ENCODE measurements at regions not wholly inside any gene's neighbourhood (a gene's known extent, or its start where the extent isn't known, plus 50 kb on each side); places are given as distances from the start of the nearest gene placed in this dataset.

DNA sequence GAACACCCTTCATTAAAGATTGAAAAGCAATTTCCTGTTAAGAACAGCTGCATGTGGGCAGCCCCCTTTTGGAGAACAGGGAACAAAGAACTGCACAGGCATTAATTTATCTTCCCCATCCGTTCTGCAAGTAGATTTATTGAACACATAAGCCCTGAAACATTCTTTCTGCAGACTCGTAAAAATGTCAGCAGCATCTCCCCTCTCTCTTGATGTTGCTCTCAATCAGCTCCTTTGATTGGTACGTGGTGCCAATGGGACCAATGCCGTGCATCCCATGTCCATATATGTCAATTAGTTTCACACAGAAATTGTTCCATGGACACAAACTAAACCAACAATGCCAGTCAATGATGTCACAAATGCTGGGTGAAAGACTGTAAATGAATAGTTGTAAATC is 228.5 kb upstream of the RASGEF1B start:
- intact Hi-C loops (cut with micrococcal nuclease), result no loop called here
- Mint-ChIP-seq H3K27me3 (no peaks in the 10 kb centered on the region), H3K36me3 (ENCODE audit: low read depth) (no peaks in the 10 kb centered on the region), H3K27ac (no peak overlapping the region), H3K4me1 (peaks cover 2% of the 10 kb centered on the region), H3K4me3 (no peak overlapping the region), H3K9me3 (no peaks in the 10 kb centered on the region)
- CTCF ChIA-PET, result no interaction called here
- TF ChIP-seq CTCF (IDR thresholded peaks at IDR 0.05), result no peak
- POLR2A ChIA-PET, result interaction anchor here (1.0 kb wide), 1 partner anchor 230 kb away, joined by 3 read pairs; no protein-coding TSS in a partner anchor
- DNase-seq, result no peak
- ATAC-seq (ENCODE audit: low read depth), result no peak

DNA sequence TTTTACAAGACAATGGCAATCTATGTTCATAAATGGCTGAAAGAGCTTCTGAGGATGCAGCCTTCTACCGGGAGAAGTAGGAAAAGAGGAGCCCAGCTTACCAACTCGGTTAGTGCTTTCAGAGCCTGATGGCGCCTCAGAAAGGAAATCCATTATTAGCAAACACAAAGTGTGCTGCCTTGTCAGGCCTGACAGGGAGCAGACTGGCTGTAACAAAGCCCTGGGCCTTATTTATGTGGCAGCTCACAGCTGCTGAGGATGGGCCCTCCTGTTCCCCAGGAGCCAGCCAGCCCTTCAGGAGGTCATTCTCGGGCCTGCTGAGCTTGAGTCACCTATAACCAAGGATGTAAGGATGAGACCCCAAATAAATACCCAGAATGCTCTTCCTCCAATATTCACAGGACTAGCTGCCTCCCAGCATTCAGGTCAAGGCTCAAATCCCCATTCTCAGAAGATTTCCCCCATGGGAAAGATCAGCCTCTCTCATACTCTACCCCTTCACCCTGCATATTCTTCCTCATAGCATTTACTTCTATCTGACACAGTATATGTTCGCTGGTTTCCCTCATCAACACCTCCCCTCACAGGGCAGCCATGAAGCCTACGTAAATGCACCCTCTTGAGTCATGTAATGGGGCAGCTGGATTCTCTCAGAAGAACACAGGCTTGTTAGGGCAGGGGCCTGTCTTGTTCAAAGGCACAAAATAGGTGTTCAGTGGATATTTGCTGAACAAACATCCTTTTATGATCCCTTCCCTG is 227.0 kb upstream of the RASGEF1B start:
- intact Hi-C loops (cut with micrococcal nuclease), result no loop called here
- POLR2A ChIA-PET, result no interaction called here

DNA sequence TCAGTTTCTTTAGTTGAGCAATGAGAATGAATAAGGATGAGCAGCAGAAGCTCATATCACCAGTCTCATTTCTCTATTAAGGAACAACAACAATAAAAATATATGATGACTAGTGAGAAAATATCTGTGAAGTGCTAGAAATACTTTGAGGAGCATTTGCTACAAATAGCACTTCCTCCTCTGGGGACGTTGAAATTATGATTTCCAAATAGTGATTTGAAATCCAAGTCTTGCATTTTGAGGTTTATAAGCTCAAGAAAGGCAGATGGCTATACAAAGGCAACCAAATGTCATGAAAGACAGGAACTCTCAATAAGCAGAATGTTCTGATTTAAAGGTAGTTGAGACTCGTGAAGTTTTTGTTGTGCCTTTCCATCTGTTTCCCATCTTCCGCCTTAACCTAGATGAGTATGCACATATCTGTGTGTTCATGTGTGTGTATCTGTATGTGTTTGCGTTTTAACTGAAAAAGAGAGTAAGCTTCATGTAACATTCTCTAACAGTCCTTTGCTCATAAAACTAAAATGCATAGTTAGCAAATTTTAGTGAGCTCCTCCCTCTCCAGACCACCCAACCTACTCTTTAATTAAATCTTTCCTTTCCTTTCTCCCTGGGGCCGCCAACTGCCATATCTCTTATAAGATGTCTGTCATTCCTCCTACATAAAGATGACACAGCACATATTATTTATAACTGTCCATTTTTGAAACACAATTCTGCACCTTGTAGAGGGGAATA is 222.6 kb upstream of the RASGEF1B start:
- Mint-ChIP-seq H3K4me3 (no peak overlapping the region), H3K9me3 (no peaks in the 10 kb centered on the region), H3K27ac (no peak overlapping the region), H3K27me3 (no peaks in the 10 kb centered on the region), H3K4me1 (peaks cover 7% of the 10 kb centered on the region), H3K36me3 (ENCODE audit: low read depth) (no peaks in the 10 kb centered on the region)
- no peak for TF ChIP-seq CTCF (IDR thresholded peaks at IDR 0.05)
- intact Hi-C loops (cut with micrococcal nuclease), result no loop called here
- POLR2A ChIA-PET, result no interaction called here
- DNase-seq, result no peak
- no peak for ATAC-seq (ENCODE audit: low read depth)
- CTCF ChIA-PET, result no interaction called here

More for the DNA sequence above, 227.0 kb upstream of the RASGEF1B start:
- H3K4me3 Mint-ChIP-seq, result no peak overlapping the region
- TF ChIP-seq CTCF (IDR thresholded peaks at IDR 0.05), result no peak
- CTCF ChIA-PET, result interaction anchor here (1.1 to 1.2 kb wide), 2 partner anchors 11 to 79 kb away, joined by 3 to 5 read pairs; no protein-coding TSS in a partner anchor
- no peaks in the 10 kb centered on the region for H3K27me3 Mint-ChIP-seq
- peaks cover 2% of the 10 kb centered on the region for H3K4me1 Mint-ChIP-seq
- no peaks in the 10 kb centered on the region for H3K9me3 Mint-ChIP-seq
- H3K36me3 Mint-ChIP-seq (ENCODE audit: low read depth), result no peaks in the 10 kb centered on the region
- ATAC-seq (ENCODE audit: low read depth) (no peak), DNase-seq (no peak)
- H3K27ac Mint-ChIP-seq, result no peak overlapping the region

DNA sequence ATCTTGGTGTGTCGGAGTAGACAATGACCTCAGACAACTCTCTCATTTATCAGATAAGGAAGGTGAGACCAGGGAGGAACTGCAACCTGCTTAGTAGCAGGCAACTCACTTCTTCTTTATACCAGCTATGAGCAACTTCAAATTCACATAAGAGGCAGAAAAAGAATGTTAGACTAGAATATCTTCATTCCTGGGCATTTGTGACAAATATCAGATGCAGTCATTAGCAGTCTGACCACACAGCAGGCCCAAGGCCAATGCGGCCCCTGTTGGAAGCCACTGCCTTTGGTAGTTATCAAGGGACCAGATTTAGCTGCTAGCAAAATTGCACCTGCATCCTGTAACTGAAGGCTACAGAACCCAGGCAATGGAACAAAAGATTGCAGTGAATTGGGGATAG is 219.2 kb upstream of the RASGEF1B start:
- DNase-seq (no peak), ATAC-seq (ENCODE audit: low read depth) (no peak)
- Mint-ChIP-seq H3K36me3 (ENCODE audit: low read depth) (no peaks in the 10 kb centered on the region), H3K4me3 (no peak overlapping the region), H3K9me3 (no peaks in the 10 kb centered on the region), H3K27ac (no peak overlapping the region), H3K4me1 (peaks cover 13% of the 10 kb centered on the region), H3K27me3 (no peaks in the 10 kb centered on the region)
- ChIA-PET POLR2A (no interaction called here), CTCF (no interaction called here)
- intact Hi-C loops (cut with micrococcal nuclease), result no loop called here
- no peak for TF ChIP-seq CTCF (IDR thresholded peaks at IDR 0.05)

DNA sequence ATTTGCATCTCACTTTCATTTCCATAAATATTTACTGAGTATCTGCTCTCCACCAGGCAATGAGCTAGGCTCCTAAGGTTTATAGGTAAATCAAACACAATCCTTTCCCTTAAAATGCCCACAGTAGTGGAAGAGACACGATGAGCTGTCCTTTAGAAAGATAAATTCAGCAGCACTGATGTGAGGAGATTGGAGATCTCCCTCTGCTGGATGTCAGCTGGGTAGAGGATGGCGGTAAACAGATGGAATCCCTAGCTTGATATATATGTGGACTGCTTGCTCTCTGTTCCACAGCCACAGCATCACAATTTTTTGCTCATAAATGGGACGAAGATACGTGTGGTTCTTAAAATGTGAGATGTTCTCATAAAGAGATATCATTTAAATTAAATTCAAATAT is 216.4 kb upstream of the RASGEF1B start:
- TF ChIP-seq CTCF (IDR thresholded peaks at IDR 0.05), result no peak
- no peaks in the 10 kb centered on the region for H3K36me3 Mint-ChIP-seq (ENCODE audit: low read depth)
- no peaks in the 10 kb centered on the region for H3K27me3 Mint-ChIP-seq
- intact Hi-C loops (cut with micrococcal nuclease), result loop anchor here (1.0 kb wide), 1 partner anchor 221 kb away; no protein-coding TSS in a partner anchor
- no peak overlapping the region for H3K4me3 Mint-ChIP-seq
- ATAC-seq (ENCODE audit: low read depth) (no peak), DNase-seq (no peak)
- POLR2A ChIA-PET, result interaction anchor here (0.9 to 2.2 kb wide), 3 partner anchors 22 to 221 kb away, joined by 3 to 20 read pairs (median 4); partner anchors contain the start of gene RASGEF1B
- no peaks in the 10 kb centered on the region for H3K9me3 Mint-ChIP-seq
- H3K4me1 Mint-ChIP-seq, result peaks cover 13% of the 10 kb centered on the region
- CTCF ChIA-PET, result interaction anchor here (0.7 to 4.0 kb wide), 14 partner anchors 10 to 232 kb away, joined by 3 to 42 read pairs (median 4); partner anchors contain the start of gene RASGEF1B
- H3K27ac Mint-ChIP-seq, result no peak overlapping the region
